Cardiac muscle cell (in vitro differentiated cells and primary cell): ENCODE measurements at regions not wholly inside any gene's neighbourhood (a gene's known extent, or its start where the extent isn't known, plus 50 kb on each side); places are given as distances from the start of the nearest gene placed in this dataset.

Experiments used
- DNase-seq, 2 donors: peaks; one replicate each; pipeline versions ENCODE4 v3.0.0 to v3.0.0-alpha.2; 2010 to 2017; ENCODE audit warnings: low read depth in 1 of 2, low spot score in 1 of 2
- H3K27ac ChIP-seq: fragments of 200-600 bp; sonication (generic); 2 replicates; pipeline ENCODE4 v1.5.1; 2016
- H3K27me3 ChIP-seq: fragments of 200-600 bp; sonication (generic); 2 replicates; pipeline ENCODE4 v1.6.0; 2016; ENCODE audit warnings: control low read depth
- H3K36me3 ChIP-seq: fragments of 200-600 bp; sonication (generic); 2 replicates; pipeline ENCODE4 v1.5.1; 2016; ENCODE audit warnings: control low read depth
- H3K4me1 ChIP-seq: fragments of 200-600 bp; sonication (generic); 2 replicates; pipeline ENCODE4 v1.8.1; 2017; ENCODE audit warnings: low read depth, mild to moderate bottlenecking, mixed run types
- H3K4me3 ChIP-seq: fragments of 200-600 bp; sonication (generic); 2 replicates; pipeline ENCODE4 v1.5.1; 2016; ENCODE audit warnings: mild to moderate bottlenecking
- H3K9me3 ChIP-seq: fragments of 200-600 bp; sonication (generic); 2 replicates; pipeline ENCODE4 v1.5.1; 2017; ENCODE audit warnings: low read depth, mild to moderate bottlenecking, control low read depth
- CTCF ChIP-seq: IDR thresholded peaks from 2 replicates; pipeline ENCODE4 v1.5.1; 2012; ENCODE audit warnings: low read depth, mild to moderate bottlenecking, low read length

DNA sequence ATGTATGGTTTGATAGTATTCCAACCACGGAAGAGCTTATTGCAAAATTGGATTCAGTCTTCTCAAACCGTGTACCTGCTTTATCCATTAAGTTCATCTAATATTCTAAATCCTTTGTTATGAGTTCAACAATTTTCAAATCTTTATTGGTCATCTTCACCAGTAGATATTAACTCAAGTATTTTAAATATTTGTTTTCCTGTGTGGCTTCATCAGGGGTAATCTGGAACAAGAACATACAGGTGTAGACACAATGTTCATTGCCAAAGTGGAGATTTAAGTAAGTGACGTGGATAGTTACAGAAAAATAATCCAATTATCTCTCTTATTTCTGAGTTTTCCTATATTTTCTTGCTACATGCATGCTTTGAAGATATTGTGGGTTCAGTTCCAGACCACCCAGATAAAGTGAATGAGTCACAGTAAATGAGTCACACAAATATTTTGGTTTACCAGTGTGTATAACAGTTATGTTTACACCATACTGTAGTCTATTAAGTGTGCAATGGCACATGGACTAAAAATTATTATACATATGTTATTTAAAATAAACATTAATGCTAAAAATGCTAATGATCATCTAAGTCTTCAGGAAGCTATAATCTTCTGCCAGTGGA, 429.0 kb upstream of the POT1 start:
- H3K4me3 ChIP-seq, result no peak overlapping the region
- DNase-seq, result peak in 1 of 2 donors; percentile 2
- H3K27me3 ChIP-seq, result no peaks in the 10 kb centered on the region
- no peak for TF ChIP-seq CTCF
- H3K9me3 ChIP-seq, result no peaks in the 10 kb centered on the region
- no peak overlapping the region for H3K27ac ChIP-seq
- H3K36me3 ChIP-seq, result no peaks in the 10 kb centered on the region
- H3K4me1 ChIP-seq, result no peaks in the 10 kb centered on the region

DNA sequence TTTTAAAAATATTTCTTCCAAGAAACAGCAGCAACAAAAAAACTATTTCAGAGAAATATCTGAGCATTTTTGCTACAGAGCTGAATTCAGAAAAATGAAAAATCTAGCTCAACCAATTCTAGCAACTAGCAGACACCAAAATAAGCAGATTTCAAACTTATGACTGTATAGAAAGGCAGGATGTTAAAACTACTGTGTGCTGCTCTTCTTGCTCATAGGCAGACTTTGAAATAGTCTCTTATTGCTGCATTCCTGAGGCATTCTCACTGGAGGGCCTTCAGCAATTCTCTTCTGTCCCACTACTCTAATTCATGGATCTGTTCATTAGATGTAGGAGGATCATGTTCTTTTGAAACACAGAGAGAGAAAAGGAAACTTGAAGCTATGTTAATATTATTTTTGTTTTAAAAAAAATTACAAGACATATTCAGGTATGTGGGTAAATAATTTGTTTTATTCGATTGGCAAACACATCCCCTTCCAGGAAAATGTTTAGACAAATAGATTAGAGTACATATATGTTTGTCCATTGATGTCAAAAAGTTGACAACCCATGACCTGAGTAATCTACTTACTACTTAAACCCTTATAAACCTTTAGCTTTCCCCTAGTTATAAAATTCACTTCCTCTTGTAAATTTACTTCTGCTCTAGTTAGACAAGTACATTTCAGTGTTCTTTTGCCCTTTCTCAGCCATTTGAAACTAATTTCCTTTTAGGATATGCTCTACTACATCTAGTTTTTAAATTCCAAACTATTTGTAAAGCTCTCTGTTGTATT, 428.2 kb upstream of the POT1 start:
- H3K4me3 ChIP-seq, result no peak overlapping the region
- no peaks in the 10 kb centered on the region for H3K4me1 ChIP-seq
- H3K27ac ChIP-seq, result no peak overlapping the region
- H3K27me3 ChIP-seq, result no peaks in the 10 kb centered on the region
- TF ChIP-seq CTCF, result no peak
- no peaks in the 10 kb centered on the region for H3K36me3 ChIP-seq
- DNase-seq, result no peak
- no peaks in the 10 kb centered on the region for H3K9me3 ChIP-seq

DNA sequence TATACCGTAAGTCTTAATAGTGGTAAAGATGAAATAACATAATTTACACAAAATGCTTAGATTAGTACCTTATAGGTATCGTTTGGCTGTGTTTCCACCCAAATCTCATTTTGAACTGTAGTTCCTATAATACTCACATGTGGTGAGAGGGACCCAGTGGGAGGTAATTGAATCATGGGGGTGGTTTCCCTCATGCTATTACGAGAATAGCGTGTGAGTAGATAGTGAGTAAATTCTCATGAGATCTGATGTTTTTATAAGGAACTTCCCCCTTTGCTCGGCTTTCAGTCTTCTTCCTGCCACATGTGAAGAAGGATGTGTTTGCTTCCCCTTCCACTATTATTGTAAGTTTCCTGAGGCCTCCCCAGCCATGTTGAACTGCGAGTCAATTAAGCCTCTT, 426.3 kb upstream of the POT1 start:
- H3K27me3 ChIP-seq, result no peaks in the 10 kb centered on the region
- no peaks in the 10 kb centered on the region for H3K9me3 ChIP-seq
- H3K4me3 ChIP-seq, result no peak overlapping the region
- peak in 1 of 2 donors; percentile 1 for DNase-seq
- no peak for TF ChIP-seq CTCF
- H3K36me3 ChIP-seq, result no peaks in the 10 kb centered on the region
- H3K27ac ChIP-seq, result no peak overlapping the region
- H3K4me1 ChIP-seq, result no peaks in the 10 kb centered on the region

- Histone ChIP-seq H3K4me3 (no peak overlapping the region), H3K27ac (no peak overlapping the region), H3K4me1 (no peaks in the 10 kb centered on the region), H3K9me3 (no peaks in the 10 kb centered on the region), H3K27me3 (no peaks in the 10 kb centered on the region), H3K36me3 (no peaks in the 10 kb centered on the region)
- no peak for TF ChIP-seq CTCF
- no peak for DNase-seq
These were observed 417.6 kb upstream of the POT1 start for GRCh38 chr7:125347269-125347668.

DNA sequence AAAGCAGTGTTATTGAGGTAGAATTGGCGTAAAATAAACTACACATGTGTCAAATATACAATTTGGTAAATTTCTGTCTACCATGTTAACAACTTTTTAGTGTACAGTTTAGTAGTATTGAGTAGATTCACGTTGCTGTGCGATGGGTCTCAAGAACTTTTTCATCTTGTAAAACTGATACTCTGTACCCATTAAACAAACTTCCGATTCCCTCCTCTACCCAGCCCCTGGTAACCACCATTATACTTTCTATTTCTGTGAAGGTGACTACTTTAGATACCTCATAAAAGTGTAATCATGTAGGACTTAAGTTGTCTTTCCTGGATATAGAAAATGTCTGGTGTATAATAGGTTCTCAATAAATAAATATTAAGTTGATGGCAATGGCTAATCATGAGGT, 408.5 kb upstream of the POT1 start:
- H3K27ac ChIP-seq, result no peak overlapping the region
- no peak for TF ChIP-seq CTCF

More for the DNA sequence above, 408.5 kb upstream of the POT1 start:
- DNase-seq, result no peak
- no peaks in the 10 kb centered on the region for H3K27me3 ChIP-seq
- no peaks in the 10 kb centered on the region for H3K9me3 ChIP-seq
- no peaks in the 10 kb centered on the region for H3K36me3 ChIP-seq
- no peaks in the 10 kb centered on the region for H3K4me1 ChIP-seq
- H3K4me3 ChIP-seq, result no peak overlapping the region
